Karpas-422 (cell line): ENCODE measurements at regions not wholly inside any gene's neighbourhood (a gene's known extent, or its start where the extent isn't known, plus 50 kb on each side); places are given as distances from the start of the nearest gene placed in this dataset.

Source experiments
- DNase-seq: peaks from one replicate; pipeline ENCODE4 v3.0.0-alpha.2; 2015
- H2AFZ ChIP-seq: fragments of 200-600 bp; sonication (generic); 2 replicates; pipeline ENCODE4 v1.6.1; 2014; ENCODE audit warnings: antibody characterized with exemption, low read length, mixed read lengths
- H3K27ac ChIP-seq: fragments of 200-600 bp; sonication (generic); 2 replicates; pipeline ENCODE4 v1.5.1; 2014; ENCODE audit warnings: mild to moderate bottlenecking, low read length, moderate library complexity
- H3K27me3 ChIP-seq: fragments of 200-600 bp; sonication (generic); 2 replicates; pipeline ENCODE4 v1.6.1; 2014; ENCODE audit warnings: low read length, mixed read lengths
- H3K36me3 ChIP-seq: fragments of 200-600 bp; sonication (generic); 2 replicates; pipeline ENCODE4 v1.6.1; 2014; ENCODE audit warnings: low read length, mixed read lengths; ENCODE audit not compliant: insufficient read depth
- H3K4me1 ChIP-seq: fragments of 200-600 bp; sonication (generic); 2 replicates; pipeline ENCODE4 v1.6.1; 2014; ENCODE audit warnings: mild to moderate bottlenecking, low read length, mixed read lengths
- H3K4me2 ChIP-seq: fragments of 200-600 bp; sonication (generic); 2 replicates; pipeline ENCODE4 v1.6.1; 2014; ENCODE audit warnings: low read length, low read depth, mild to moderate bottlenecking; ENCODE audit not compliant: poor library complexity, severe bottlenecking
- H3K4me3 ChIP-seq: fragments of 200-600 bp; sonication (generic); 2 replicates; pipeline ENCODE4 v1.5.1; 2014; ENCODE audit warnings: mild to moderate bottlenecking, antibody characterized with exemption, low read length, mixed read lengths
- H3K79me2 ChIP-seq: fragments of 200-600 bp; sonication (generic); 2 replicates; pipeline ENCODE4 v1.6.1; 2014; ENCODE audit warnings: mild to moderate bottlenecking, low read length, mixed read lengths
- H3K9ac ChIP-seq: fragments of 200-600 bp; sonication (generic); 2 replicates; pipeline ENCODE4 v1.6.0; 2014; ENCODE audit warnings: low read length
- H3K9me2 ChIP-seq: fragments of 200-600 bp; sonication (generic), shearing (Covaris generic); replicated peaks from 2 replicates; pipeline ENCODE4 v1.6.0; 2014; ENCODE audit warnings: mild to moderate bottlenecking, low read length, moderate library complexity; ENCODE audit not compliant: insufficient read depth
- H3K9me3 ChIP-seq: fragments of 300-700, 200-600 bp; sonication (generic); 2 replicates; pipeline ENCODE4 v1.6.1; 2014; ENCODE audit warnings: low read length, mixed read lengths
- H4K20me1 ChIP-seq: fragments of 200-600 bp; sonication (generic); 2 replicates; pipeline ENCODE4 v1.6.1; 2014; ENCODE audit warnings: mild to moderate bottlenecking, antibody characterized with exemption, low read length, low read depth; ENCODE audit not compliant: insufficient read depth

GRCh38 chr2:236726701-236727450 lies 157.3 kb downstream of the ACKR3 start:
- Histone ChIP-seq H3K79me2 (no peaks in the 10 kb centered on the region), H3K4me3 (no peak overlapping the region), H3K9me2 (no peaks in the 10 kb centered on the region), H3K27ac (no peak overlapping the region), H3K9me3 (no peaks in the 10 kb centered on the region), H3K9ac (no peak overlapping the region), H3K4me2 (no peak overlapping the region), H4K20me1 (no peaks in the 10 kb centered on the region), H3K36me3 (no peaks in the 10 kb centered on the region), H3K4me1 (no peaks in the 10 kb centered on the region), H3K27me3 (no peaks in the 10 kb centered on the region), H2AFZ (no peak overlapping the region)
- no peak for DNase-seq

GRCh38 chr2:236728916-236729670 lies 159.5 kb downstream of the ACKR3 start:
- no peaks in the 10 kb centered on the region for H4K20me1 ChIP-seq
- H3K9me3 ChIP-seq, result no peaks in the 10 kb centered on the region
- no peaks in the 10 kb centered on the region for H3K36me3 ChIP-seq
- H3K79me2 ChIP-seq, result no peaks in the 10 kb centered on the region
- no peaks in the 10 kb centered on the region for H3K4me1 ChIP-seq
- no peaks in the 10 kb centered on the region for H3K9me2 ChIP-seq
- H3K27ac ChIP-seq, result no peak overlapping the region
- H3K9ac ChIP-seq, result no peak overlapping the region
- no peak for DNase-seq
- H2AFZ ChIP-seq, result no peak overlapping the region
- H3K4me2 ChIP-seq, result no peak overlapping the region
- no peak overlapping the region for H3K4me3 ChIP-seq
- no peaks in the 10 kb centered on the region for H3K27me3 ChIP-seq

- Histone ChIP-seq H3K9me3 (no peaks in the 10 kb centered on the region), H3K4me3 (no peak overlapping the region), H3K27ac (no peak overlapping the region), H3K4me1 (no peaks in the 10 kb centered on the region), H2AFZ (no peak overlapping the region), H3K9ac (no peak overlapping the region), H3K4me2 (no peak overlapping the region), H3K9me2 (no peaks in the 10 kb centered on the region), H3K36me3 (no peaks in the 10 kb centered on the region), H3K27me3 (no peaks in the 10 kb centered on the region), H3K79me2 (no peaks in the 10 kb centered on the region), H4K20me1 (no peaks in the 10 kb centered on the region)
- DNase-seq, result no peak
Measured at GRCh38 chr2:236730393-236730792, 160.8 kb downstream of the ACKR3 start.

- no peak overlapping the region for H3K4me3 ChIP-seq
- no peaks in the 10 kb centered on the region for H3K9me2 ChIP-seq
- H3K9ac ChIP-seq, result no peak overlapping the region
- no peak for DNase-seq
- no peaks in the 10 kb centered on the region for H3K27me3 ChIP-seq
- no peak overlapping the region for H3K4me2 ChIP-seq
- no peak overlapping the region for H3K27ac ChIP-seq
- H2AFZ ChIP-seq, result no peak overlapping the region
- H3K79me2 ChIP-seq, result no peaks in the 10 kb centered on the region
- no peaks in the 10 kb centered on the region for H3K4me1 ChIP-seq
- no peaks in the 10 kb centered on the region for H4K20me1 ChIP-seq
- H3K9me3 ChIP-seq, result no peaks in the 10 kb centered on the region
- no peaks in the 10 kb centered on the region for H3K36me3 ChIP-seq
Measured at GRCh38 chr2:236731767-236732580, 162.3 kb downstream of the ACKR3 start.

- no peaks in the 10 kb centered on the region for H3K36me3 ChIP-seq
- H3K4me1 ChIP-seq, result no peaks in the 10 kb centered on the region
- no peaks in the 10 kb centered on the region for H3K79me2 ChIP-seq
- H3K9me3 ChIP-seq, result no peaks in the 10 kb centered on the region
- no peak overlapping the region for H3K4me3 ChIP-seq
- no peaks in the 10 kb centered on the region for H3K9me2 ChIP-seq
- H3K9ac ChIP-seq, result no peak overlapping the region
- no peak overlapping the region for H3K27ac ChIP-seq
- no peaks in the 10 kb centered on the region for H3K27me3 ChIP-seq
- no peak overlapping the region for H3K4me2 ChIP-seq
- no peak for DNase-seq
- H2AFZ ChIP-seq, result no peak overlapping the region
- no peaks in the 10 kb centered on the region for H4K20me1 ChIP-seq
Measured at GRCh38 chr2:236733156-236733555, 163.5 kb downstream of the ACKR3 start.

GRCh38 chr2:236735825-236736238 lies 166.2 kb downstream of the ACKR3 start:
- Histone ChIP-seq H3K9ac (no peak overlapping the region), H3K79me2 (no peaks in the 10 kb centered on the region), H3K4me1 (no peaks in the 10 kb centered on the region), H3K4me3 (no peak overlapping the region), H3K9me2 (no peaks in the 10 kb centered on the region), H3K27ac (no peak overlapping the region), H3K9me3 (no peaks in the 10 kb centered on the region), H3K36me3 (no peaks in the 10 kb centered on the region), H3K4me2 (no peak overlapping the region), H2AFZ (no peak overlapping the region), H4K20me1 (no peaks in the 10 kb centered on the region), H3K27me3 (no peaks in the 10 kb centered on the region)
- no peak for DNase-seq

- Histone ChIP-seq H3K79me2 (no peaks in the 10 kb centered on the region), H3K4me1 (no peaks in the 10 kb centered on the region), H4K20me1 (no peaks in the 10 kb centered on the region), H3K4me2 (no peak overlapping the region), H3K36me3 (no peaks in the 10 kb centered on the region), H3K9me3 (no peaks in the 10 kb centered on the region), H3K4me3 (no peak overlapping the region), H3K27me3 (no peaks in the 10 kb centered on the region), H2AFZ (no peak overlapping the region), H3K9ac (no peak overlapping the region), H3K9me2 (no peaks in the 10 kb centered on the region), H3K27ac (no peak overlapping the region)
- DNase-seq, result no peak
Measured at GRCh38 chr2:236738030-236738429, 168.4 kb downstream of the ACKR3 start.

GRCh38 chr2:236738896-236739295 lies 169.3 kb downstream of the ACKR3 start:
- no peak for DNase-seq
- Histone ChIP-seq H3K79me2 (no peaks in the 10 kb centered on the region), H3K4me1 (no peaks in the 10 kb centered on the region), H3K4me3 (no peak overlapping the region), H3K9me3 (no peaks in the 10 kb centered on the region), H3K9me2 (no peaks in the 10 kb centered on the region), H3K27me3 (no peaks in the 10 kb centered on the region), H2AFZ (no peak overlapping the region), H3K36me3 (no peaks in the 10 kb centered on the region), H3K4me2 (no peak overlapping the region), H3K9ac (no peak overlapping the region), H4K20me1 (no peaks in the 10 kb centered on the region), H3K27ac (no peak overlapping the region)
